Pancreas (tissue), 10 donors: ENCODE measurements at regions not wholly inside any gene's neighbourhood (a gene's known extent, or its start where the extent isn't known, plus 50 kb on each side); places are given as distances from the start of the nearest gene placed in this dataset.
"Not testable (repeated sequence)": the region's sequence is repeated elsewhere in the genome, so short reads cannot be mapped to it uniquely, and the experiment has no call there.

ENCODE experiments used
- ATAC-seq, 4 donors: fragments of 200-7000 bp; cut with Tn5 transposase; one replicate each; pipeline versions ENCODE4 v1.8.0 to v1.9.1; 2020; ENCODE audit warnings: mild to moderate bottlenecking in 4 of 4, moderate library complexity in 4 of 4
- DNase-seq, 6 donors: peaks; one replicate each; pipeline ENCODE4 v3.0.0-alpha.2; 2020
- FAIRE-seq: peaks from 2 replicates; lab custom pipeline; 2012; peaks lifted over from hg19 to GRCh38; lab: Jason Lieb, UNC
- H3K27ac ChIP-seq, 4 donors: fragments of 200-600 bp; sonication (generic); 1 replicate in 3 of 4; 2 replicates in 1 of 4; pipeline versions ENCODE4 v1.5.0 to v1.8.0; 2020
- H3K27me3 ChIP-seq, 4 donors: fragments of 200-600 bp; one replicate each; pipeline ENCODE4 v1.8.0; 2021
- H3K36me3 ChIP-seq, 3 donors: fragments of 200-600 bp; sonication (generic) in 1 of 3; one replicate each; pipeline versions ENCODE4 v1.5.0 to v1.8.0; 2020 to 2021
- H3K4me1 ChIP-seq, 3 donors: fragments of 200-600 bp; one replicate each; pipeline ENCODE4 v1.8.0; 2021
- H3K4me3 ChIP-seq, 4 donors: fragments of 200-600 bp; sonication (generic) in 2 of 4; one replicate each; pipeline versions ENCODE4 v1.5.0 to v1.8.0; 2020 to 2021
- H3K9me3 ChIP-seq, 4 donors: fragments of 200-600 bp; one replicate each; pipeline ENCODE4 v1.8.0; 2021
- CTCF ChIP-seq, 4 donors: fragments of 200-600 bp; sonication (generic) in 3 of 4; IDR thresholded peaks; one replicate each; pipeline versions ENCODE4 v1.5.0 to v1.8.0; 2021; ENCODE audit warnings: antibody characterized with exemption in 4 of 4
- WGBS, 2 donors: extraction: QIAGEN DNeasy Blood & Tissue Kit; methylation state at CpG; one replicate each; pipeline ENCODE4 v1.1.7; 2013; 5-methylcytosine and 5-hydroxymethylcytosine counted together
- intact Hi-C, 3 donors: fragments of 100-400 bp; cut with DNase I; formaldehyde crosslinking; loops; one replicate each; pipeline versions ENCODE4 v1.11.1 to v1.14.2; 2022
- donor health status: healthy with polysubstance abuse.
- donor health status: DM: no; HTN: no; CAD: no; lungs with moderate emphysema.
- donor health status: DM: no; HTN: no; CAD: no.
- donor health status: control.
- donor health status: control.
- donor health status: Bipolar disorder and iron deficiency.
- donor health status: DM: yes; HTN: yes; CAD: no.
- donor health status: DM: no; HTN: no; CAD: no.
- donor health status: DM: no; HTN: no; CAD: no.
- donor health status: DM: yes; HTN: yes; CAD: no.

- no peak for FAIRE-seq
- Histone ChIP-seq H3K27me3 (no peaks in the 10 kb centered on the region), H3K27ac (no peak overlapping the region), H3K4me1 (no peaks in the 10 kb centered on the region), H3K4me3 (no peak overlapping the region), H3K9me3 (no peaks in the 10 kb centered on the region), H3K36me3 (no peaks in the 10 kb centered on the region)
- intact Hi-C loops, result no loop called here
- TF ChIP-seq CTCF (IDR thresholded peaks at IDR 0.05), result no peak
- WGBS, 2 donors, result 45 to 47% methylated on average over 10 of the region's 10 CpGs
- ATAC-seq, result no peak
- DNase-seq, result no peak
Observed at GRCh38 chr3:182327196-182327681, 466.1 kb upstream of the ATP11B start.

- no peak for TF ChIP-seq CTCF (IDR thresholded peaks at IDR 0.05)
- no peaks in the 10 kb centered on the region for H3K36me3 ChIP-seq
- H3K4me3 ChIP-seq, result no peak overlapping the region
- no peaks in the 10 kb centered on the region for H3K4me1 ChIP-seq
- H3K27ac ChIP-seq, result no peak overlapping the region
- ATAC-seq (no peak), FAIRE-seq (no peak), DNase-seq (no peak)
- H3K27me3 ChIP-seq, result no peaks in the 10 kb centered on the region
- intact Hi-C loops, result no loop called here
- no peaks in the 10 kb centered on the region for H3K9me3 ChIP-seq
Observed at GRCh38 chr3:182330646-182331045, 462.7 kb upstream of the ATP11B start.

GRCh38 chr3:182331341-182331740 lies 462.0 kb upstream of the ATP11B start:
- WGBS, 2 donors, result 41 to 44% methylated on average over 4 of the region's 4 CpGs
- Histone ChIP-seq H3K4me1 (no peaks in the 10 kb centered on the region), H3K9me3 (no peaks in the 10 kb centered on the region), H3K27me3 (no peaks in the 10 kb centered on the region), H3K36me3 (no peaks in the 10 kb centered on the region), H3K27ac (no peak overlapping the region), H3K4me3 (no peak overlapping the region)
- ATAC-seq (no peak), FAIRE-seq (no peak), DNase-seq (no peak)
- intact Hi-C loops, result no loop called here
- TF ChIP-seq CTCF (IDR thresholded peaks at IDR 0.05), result no peak

- 43 to 52% methylated on average over 1 of the region's 1 CpG for WGBS, 2 donors
- DNase-seq (no peak), FAIRE-seq (no peak), ATAC-seq (no peak)
- Histone ChIP-seq H3K4me3 (no peak overlapping the region), H3K27ac (no peak overlapping the region), H3K36me3 (no peaks in the 10 kb centered on the region), H3K9me3 (no peaks in the 10 kb centered on the region), H3K27me3 (no peaks in the 10 kb centered on the region), H3K4me1 (no peaks in the 10 kb centered on the region)
- intact Hi-C loops, result no loop called here
- TF ChIP-seq CTCF (IDR thresholded peaks at IDR 0.05), result no peak
Observed at GRCh38 chr3:182342252-182342651, 451.1 kb upstream of the ATP11B start.

GRCh38 chr3:182344026-182344425 lies 449.3 kb upstream of the ATP11B start:
- H3K9me3 ChIP-seq, DNase-seq, H3K36me3 ChIP-seq, intact Hi-C loops, H3K4me3 ChIP-seq, FAIRE-seq, ATAC-seq, H3K27ac ChIP-seq, H3K4me1 ChIP-seq, H3K27me3 ChIP-seq: not testable (repeated sequence)

GRCh38 chr3:182349051-182349450 lies 444.3 kb upstream of the ATP11B start:
- Histone ChIP-seq H3K27me3 (no peaks in the 10 kb centered on the region), H3K9me3 (no peaks in the 10 kb centered on the region), H3K4me3 (no peak overlapping the region), H3K4me1 (no peaks in the 10 kb centered on the region), H3K36me3 (no peaks in the 10 kb centered on the region), H3K27ac (no peak overlapping the region)
- FAIRE-seq, result no peak
- 51 to 62% methylated on average over 2 of the region's 2 CpGs for WGBS, 2 donors
- no peak for DNase-seq
- ATAC-seq, result no peak
- TF ChIP-seq CTCF (IDR thresholded peaks at IDR 0.05), result no peak
- intact Hi-C loops, result no loop called here
